Stimulated activated CD8-positive, alpha-beta memory T cell treated with anti-CD3 and anti-CD28 coated beads, Interleukin-4, amount 100 ng/mL, for 4 hours (primary cell): ENCODE measurements at regions not wholly inside any gene's neighbourhood (a gene's known extent, or its start where the extent isn't known, plus 50 kb on each side); places are given as distances from the start of the nearest gene placed in this dataset.
"Not testable (repeated sequence)": the region's sequence is repeated elsewhere in the genome, so short reads cannot be mapped to it uniquely, and the experiment has no call there.

Experiments used
- DNase-seq, 2 donors: peaks; one replicate each; pipeline ENCODE4 v3.0.0-alpha.2; 2020; ENCODE audit warnings: low read depth in 2 of 2, low spot score in 1 of 2

- no peak for DNase-seq
Observed at GRCh38 chr13:80939581-80939980, 598.7 kb upstream of the SPRY2 start.

- no peak for DNase-seq
Observed at GRCh38 chr13:80931766-80932165, 590.8 kb upstream of the SPRY2 start.

- DNase-seq: no peak
Observed at GRCh38 chr13:80931118-80931517, 590.2 kb upstream of the SPRY2 start.

GRCh38 chr13:80928241-80928640 is 587.3 kb upstream of the SPRY2 start:
- no peak for DNase-seq

GRCh38 chr13:80926024-80926423 is 585.1 kb upstream of the SPRY2 start:
- not testable (repeated sequence) for DNase-seq

GRCh38 chr13:80924596-80924995 is 583.7 kb upstream of the SPRY2 start:
- DNase-seq: no peak

GRCh38 chr13:80923907-80924306 is 583.0 kb upstream of the SPRY2 start:
- no peak for DNase-seq

- DNase-seq: no peak
Observed at GRCh38 chr13:80921971-80922370, 581.0 kb upstream of the SPRY2 start.

GRCh38 chr13:80921541-80921940 is 580.6 kb upstream of the SPRY2 start:
- no peak for DNase-seq

- no peak for DNase-seq
Observed at GRCh38 chr13:80906860-80907259, 565.9 kb upstream of the SPRY2 start.

- DNase-seq: no peak
Observed at GRCh38 chr13:80904386-80904785, 563.5 kb upstream of the SPRY2 start.

GRCh38 chr13:80903911-80904310 is 563.0 kb upstream of the SPRY2 start:
- DNase-seq: no peak

GRCh38 chr13:80901530-80901929 is 560.6 kb upstream of the SPRY2 start:
- DNase-seq: no peak

- no peak for DNase-seq
Observed at GRCh38 chr13:80901111-80901510, 560.2 kb upstream of the SPRY2 start.

- no peak for DNase-seq
Observed at GRCh38 chr13:80900561-80900960, 559.6 kb upstream of the SPRY2 start.

GRCh38 chr13:80897641-80898040 is 556.7 kb upstream of the SPRY2 start:
- not testable (repeated sequence) for DNase-seq

GRCh38 chr13:80894917-80895316 is 554.0 kb upstream of the SPRY2 start:
- no peak for DNase-seq

GRCh38 chr13:80889829-80890228 is 548.9 kb upstream of the SPRY2 start:
- DNase-seq: no peak

- no peak for DNase-seq
Observed at GRCh38 chr13:80888390-80888789, 547.5 kb upstream of the SPRY2 start.

GRCh38 chr13:80884056-80884785 is 543.3 kb upstream of the SPRY2 start:
- no peak for DNase-seq

GRCh38 chr13:80883545-80883944 is 542.6 kb upstream of the SPRY2 start:
- DNase-seq: no peak

- no peak for DNase-seq
Observed at GRCh38 chr13:80881942-80882445, 541.1 kb upstream of the SPRY2 start.

GRCh38 chr13:80881495-80881894 is 540.6 kb upstream of the SPRY2 start:
- no peak for DNase-seq
